ENCODE measurements at regions not wholly inside any gene's neighbourhood (a gene's known extent, or its start where the extent isn't known, plus 50 kb on each side); places are given as distances from the start of the nearest gene placed in this dataset.

- TF ChIP-seq EZH2phosphoT487 (IDR thresholded peaks at IDR 0.05; ENCODE audit: insufficient read depth, low read depth) (no peak), EZH2 (IDR thresholded peaks at IDR 0.05; ENCODE audit: insufficient read depth, poor library complexity, severe bottlenecking) (no peak)
Measured at GRCh38 chrX:9182041-9182440, 148.1 kb upstream of the FAM9B start.

GRCh38 chrX:9183481-9183880 lies 149.6 kb upstream of the FAM9B start:
- Histone ChIP-seq H3K27ac (no peak overlapping the region), H2AFZ (no peak overlapping the region), H3K36me3 (ENCODE audit: low read depth) (no peaks in the 10 kb centered on the region), H3K27me3 (replicated peaks; ENCODE audit: insufficient read depth) (no peaks in the 10 kb centered on the region), H3K79me2 (ENCODE audit: insufficient read depth) (no peaks in the 10 kb centered on the region), H3F3A (ENCODE audit: insufficient read depth) (no peaks in the 10 kb centered on the region), H3K4me1 (ENCODE audit: insufficient read depth) (no peaks in the 10 kb centered on the region), H4K20me1 (ENCODE audit: insufficient read depth) (no peaks in the 10 kb centered on the region), H3K9ac (no peak overlapping the region), H3K4me2 (ENCODE audit: unreplicated experiment) (no peak overlapping the region), H3K9me2 (ENCODE audit: insufficient read depth) (no peaks in the 10 kb centered on the region), H3K4me3 (no peak overlapping the region), H3K9me3 (ENCODE audit: low read depth) (no peaks in the 10 kb centered on the region)
- DNase-seq = no peak
- in situ Hi-C loops (cut with MboI) = no loop called here
- TF ChIP-seq EZH2 (IDR thresholded peaks at IDR 0.05; ENCODE audit: insufficient read depth, poor library complexity, severe bottlenecking) (no peak), EZH2phosphoT487 (IDR thresholded peaks at IDR 0.05; ENCODE audit: insufficient read depth, low read depth) (no peak)
- 45 to 50% methylated on average over 2 of the region's 2 CpGs for WGBS, 2 experiments (ENCODE audit: low coverage in 1 of 2, low lambda C conversion rate in 2 of 2, missing lambda C conversion rate in 2 of 2)

More at GRCh38 chrX:9182041-9182440, 148.1 kb upstream of the FAM9B start:
- Histone ChIP-seq H3K4me2 (ENCODE audit: unreplicated experiment) (no peak overlapping the region), H3K27ac (no peak overlapping the region), H3K9ac (no peak overlapping the region), H3K4me3 (no peak overlapping the region), H2AFZ (no peak overlapping the region), H3K9me2 (ENCODE audit: insufficient read depth) (no peaks in the 10 kb centered on the region), H3K4me1 (ENCODE audit: insufficient read depth) (no peaks in the 10 kb centered on the region), H3F3A (ENCODE audit: insufficient read depth) (no peaks in the 10 kb centered on the region), H3K36me3 (ENCODE audit: low read depth) (no peaks in the 10 kb centered on the region), H3K27me3 (replicated peaks; ENCODE audit: insufficient read depth) (no peaks in the 10 kb centered on the region), H3K9me3 (ENCODE audit: low read depth) (no peaks in the 10 kb centered on the region), H3K79me2 (ENCODE audit: insufficient read depth) (no peaks in the 10 kb centered on the region), H4K20me1 (ENCODE audit: insufficient read depth) (no peaks in the 10 kb centered on the region)
- WGBS, 2 experiments (ENCODE audit: low coverage in 1 of 2, low lambda C conversion rate in 2 of 2, missing lambda C conversion rate in 2 of 2) = 52 to 66% methylated on average over 3 of the region's 3 CpGs
- in situ Hi-C loops (cut with MboI) = no loop called here
- peak; percentile 46 for DNase-seq

- H2AFZ ChIP-seq = no peak overlapping the region
- H3K27ac ChIP-seq = no peak overlapping the region
- no peaks in the 10 kb centered on the region for H3K36me3 ChIP-seq (ENCODE audit: low read depth)
- 80 to 83% methylated on average over 4 of the region's 4 CpGs for WGBS, 2 experiments (ENCODE audit: low coverage in 1 of 2, low lambda C conversion rate in 2 of 2, missing lambda C conversion rate in 2 of 2)
- in situ Hi-C loops (cut with MboI) = no loop called here
- no peak overlapping the region for H3K9ac ChIP-seq
- no peaks in the 10 kb centered on the region for H3K79me2 ChIP-seq (ENCODE audit: insufficient read depth)
- TF ChIP-seq EZH2 (IDR thresholded peaks at IDR 0.05; ENCODE audit: insufficient read depth, poor library complexity, severe bottlenecking) (no peak), EZH2phosphoT487 (IDR thresholded peaks at IDR 0.05; ENCODE audit: insufficient read depth, low read depth) (no peak)
- no peaks in the 10 kb centered on the region for H3K4me1 ChIP-seq (ENCODE audit: insufficient read depth)
- no peaks in the 10 kb centered on the region for H3K9me2 ChIP-seq (ENCODE audit: insufficient read depth)
- no peak overlapping the region for H3K4me3 ChIP-seq
- H3F3A ChIP-seq (ENCODE audit: insufficient read depth) = no peaks in the 10 kb centered on the region
- DNase-seq = no peak
- no peak overlapping the region for H3K4me2 ChIP-seq (ENCODE audit: unreplicated experiment)
- no peaks in the 10 kb centered on the region for H3K27me3 ChIP-seq (replicated peaks; ENCODE audit: insufficient read depth)
- no peaks in the 10 kb centered on the region for H3K9me3 ChIP-seq (ENCODE audit: low read depth)
- H4K20me1 ChIP-seq (ENCODE audit: insufficient read depth) = no peaks in the 10 kb centered on the region
Measured at GRCh38 chrX:9184211-9184610, 150.3 kb upstream of the FAM9B start.

- Histone ChIP-seq H3K27ac (no peak overlapping the region), H3K9me2 (ENCODE audit: insufficient read depth) (no peaks in the 10 kb centered on the region), H3K4me3 (no peak overlapping the region), H3K27me3 (replicated peaks; ENCODE audit: insufficient read depth) (no peaks in the 10 kb centered on the region), H3K9ac (no peak overlapping the region), H3K4me2 (ENCODE audit: unreplicated experiment) (no peak overlapping the region), H3K36me3 (ENCODE audit: low read depth) (no peaks in the 10 kb centered on the region), H3K4me1 (ENCODE audit: insufficient read depth) (no peaks in the 10 kb centered on the region), H4K20me1 (ENCODE audit: insufficient read depth) (no peaks in the 10 kb centered on the region), H2AFZ (no peak overlapping the region), H3F3A (ENCODE audit: insufficient read depth) (no peaks in the 10 kb centered on the region), H3K9me3 (ENCODE audit: low read depth) (no peaks in the 10 kb centered on the region), H3K79me2 (ENCODE audit: insufficient read depth) (no peaks in the 10 kb centered on the region)
- in situ Hi-C loops (cut with MboI) = no loop called here
- no peak for DNase-seq
- no peak for TF ChIP-seq EZH2 (IDR thresholded peaks at IDR 0.05; ENCODE audit: insufficient read depth, poor library complexity, severe bottlenecking)
- no peak for TF ChIP-seq EZH2phosphoT487 (IDR thresholded peaks at IDR 0.05; ENCODE audit: insufficient read depth, low read depth)
- 88 to 91% methylated on average over 3 of the region's 3 CpGs for WGBS, 2 experiments (ENCODE audit: low coverage in 1 of 2, low lambda C conversion rate in 2 of 2, missing lambda C conversion rate in 2 of 2)
Measured at GRCh38 chrX:9188117-9188516, 154.2 kb upstream of the FAM9B start.

GRCh38 chrX:9189286-9189685 lies 155.4 kb upstream of the FAM9B start:
- Histone ChIP-seq H4K20me1 (ENCODE audit: insufficient read depth) (no peaks in the 10 kb centered on the region), H3K27ac (no peak overlapping the region), H2AFZ (no peak overlapping the region), H3K4me2 (ENCODE audit: unreplicated experiment) (no peak overlapping the region), H3K9me2 (ENCODE audit: insufficient read depth) (no peaks in the 10 kb centered on the region), H3K9me3 (ENCODE audit: low read depth) (no peaks in the 10 kb centered on the region), H3K4me3 (no peak overlapping the region), H3K79me2 (ENCODE audit: insufficient read depth) (no peaks in the 10 kb centered on the region), H3F3A (ENCODE audit: insufficient read depth) (no peaks in the 10 kb centered on the region), H3K27me3 (replicated peaks; ENCODE audit: insufficient read depth) (no peaks in the 10 kb centered on the region), H3K9ac (no peak overlapping the region), H3K36me3 (ENCODE audit: low read depth) (no peaks in the 10 kb centered on the region), H3K4me1 (ENCODE audit: insufficient read depth) (no peaks in the 10 kb centered on the region)
- DNase-seq = no peak
- in situ Hi-C loops (cut with MboI) = no loop called here
- WGBS, 2 experiments (ENCODE audit: low coverage in 1 of 2, low lambda C conversion rate in 2 of 2, missing lambda C conversion rate in 2 of 2) = 86 to 89% methylated on average over 9 of the region's 9 CpGs
- no peak for TF ChIP-seq EZH2phosphoT487 (IDR thresholded peaks at IDR 0.05; ENCODE audit: insufficient read depth, low read depth)
- TF ChIP-seq EZH2 (IDR thresholded peaks at IDR 0.05; ENCODE audit: insufficient read depth, poor library complexity, severe bottlenecking) = no peak

Data from GM23248 (cell line).